H9 (cell line): ENCODE measurements at regions not wholly inside any gene's neighbourhood (a gene's known extent, or its start where the extent isn't known, plus 50 kb on each side); places are given as distances from the start of the nearest gene placed in this dataset.

ENCODE experiments used
- DNase-seq: peaks from one replicate; pipeline ENCODE4 v3.0.0-alpha.2; 2017
- H2AFZ ChIP-seq: one replicate; pipeline ENCODE4 v1.6.1; 2013; ENCODE audit warnings: mild to moderate bottlenecking, low read length, control low read depth, moderate library complexity
- H2AK5ac ChIP-seq: 2 replicates; pipeline ENCODE4 v1.6.1; 2013; ENCODE audit warnings: low read length, control low read depth, mixed read lengths; ENCODE audit not compliant: insufficient read length
- H2BK120ac ChIP-seq: one replicate; pipeline ENCODE4 v1.6.1; 2013; ENCODE audit warnings: low read depth, mild to moderate bottlenecking, low read length, control low read depth, inconsistent platforms; ENCODE audit not compliant: poor library complexity, severe bottlenecking
- H2BK12ac ChIP-seq: 2 replicates; pipeline ENCODE4 v1.6.1; 2013; ENCODE audit warnings: low read length, control low read depth, mixed read lengths, low read depth; ENCODE audit not compliant: insufficient read length
- H2BK15ac ChIP-seq: 2 replicates; pipeline ENCODE4 v1.6.1; 2013; ENCODE audit warnings: low read depth, low read length, control low read depth
- H2BK20ac ChIP-seq: one replicate; pipeline ENCODE4 v1.6.1; 2013; ENCODE audit warnings: low read depth, mild to moderate bottlenecking, low read length, control low read depth, inconsistent platforms; ENCODE audit not compliant: poor library complexity, severe bottlenecking
- H2BK5ac ChIP-seq: 2 replicates; pipeline ENCODE4 v1.6.1; 2013; ENCODE audit warnings: low read length, control low read depth, mixed read lengths; ENCODE audit not compliant: insufficient read length
- H3K14ac ChIP-seq: 2 replicates; pipeline ENCODE4 v1.6.1; 2013; ENCODE audit warnings: low read length, control low read depth; ENCODE audit not compliant: insufficient read depth
- H3K18ac ChIP-seq: 2 replicates; pipeline ENCODE4 v1.6.1; 2013; ENCODE audit warnings: low read depth, mild to moderate bottlenecking, mixed read lengths, low read length, control low read depth; ENCODE audit not compliant: insufficient read length
- H3K23ac ChIP-seq: 2 replicates; pipeline ENCODE4 v1.6.1; 2013; ENCODE audit warnings: low read length, control low read depth, mixed read lengths, low read depth; ENCODE audit not compliant: insufficient read length
- H3K23me2 ChIP-seq: 2 replicates; pipeline ENCODE4 v1.6.1; 2013; ENCODE audit warnings: low read depth, mild to moderate bottlenecking, mixed read lengths, low read length, control low read depth; ENCODE audit not compliant: insufficient read length, poor library complexity, severe bottlenecking
- H3K27ac ChIP-seq: 2 replicates; pipeline ENCODE4 v1.5.1; 2013; ENCODE audit warnings: low read length, control low read depth, mixed read lengths, low read depth; ENCODE audit not compliant: insufficient read length
- H3K27me3 ChIP-seq: 2 replicates; pipeline ENCODE4 v1.6.1; 2013; ENCODE audit warnings: low read length, control low read depth, inconsistent platforms; ENCODE audit not compliant: insufficient read depth
- H3K4ac ChIP-seq: 2 replicates; pipeline ENCODE4 v1.6.1; 2013; ENCODE audit warnings: low read depth, mild to moderate bottlenecking, control low read depth, inconsistent platforms, low read length, moderate library complexity
- H3K4me1 ChIP-seq: 2 replicates; pipeline ENCODE4 v1.6.1; 2013; ENCODE audit warnings: low read length, control low read depth, inconsistent platforms; ENCODE audit not compliant: insufficient read depth
- H3K4me2 ChIP-seq: 2 replicates; pipeline ENCODE4 v1.6.1; 2013; ENCODE audit warnings: low read length, control low read depth, mixed read lengths; ENCODE audit not compliant: insufficient read length, insufficient read depth
- H3K56ac ChIP-seq: 2 replicates; pipeline ENCODE4 v1.6.1; 2013; ENCODE audit warnings: low read depth, mild to moderate bottlenecking, mixed read lengths, low read length, control low read depth; ENCODE audit not compliant: insufficient read length
- H3K79me1 ChIP-seq: 2 replicates; pipeline ENCODE4 v1.6.1; 2013; ENCODE audit warnings: low read depth, mild to moderate bottlenecking, moderate library complexity, low read length, control low read depth, inconsistent platforms; ENCODE audit not compliant: insufficient read depth, poor library complexity, severe bottlenecking
- H3K79me2 ChIP-seq: 2 replicates; pipeline ENCODE4 v1.6.1; 2013; ENCODE audit warnings: low read length, control low read depth, inconsistent platforms; ENCODE audit not compliant: insufficient read depth
- H3K9ac ChIP-seq: 2 replicates; pipeline ENCODE4 v1.6.1; 2013; ENCODE audit warnings: low read length, control low read depth, mixed read lengths; ENCODE audit not compliant: insufficient read length; ENCODE audit errors: extremely low read depth
- H3K9me3 ChIP-seq: one replicate; pipeline ENCODE4 v1.6.1; 2013; ENCODE audit warnings: low read depth, low read length, inconsistent platforms; ENCODE audit not compliant: control insufficient read depth
- H3T11ph ChIP-seq: one replicate; pipeline ENCODE4 v1.6.1; 2013; ENCODE audit warnings: mild to moderate bottlenecking, low read length, control low read depth, inconsistent platforms
- H4K20me1 ChIP-seq: one replicate; pipeline ENCODE4 v1.6.1; 2013; ENCODE audit not compliant: control insufficient read depth, insufficient read length, insufficient read depth
- H4K5ac ChIP-seq: 2 replicates; pipeline ENCODE4 v1.6.1; 2013; ENCODE audit warnings: low read depth, mild to moderate bottlenecking, mixed read lengths, low read length, control low read depth; ENCODE audit not compliant: insufficient read length
- H4K8ac ChIP-seq: replicated peaks from 2 replicates; pipeline ENCODE4 v1.6.1; 2013; ENCODE audit warnings: low read length, control low read depth, mixed read lengths, low read depth; ENCODE audit not compliant: insufficient read length
- H4K91ac ChIP-seq: 2 replicates; pipeline ENCODE4 v1.6.1; 2013; ENCODE audit warnings: low read depth, mild to moderate bottlenecking, moderate library complexity, mixed read lengths, low read length, control low read depth; ENCODE audit not compliant: insufficient read length
- H3K27ac Mint-ChIP-seq, 3 experiments: 2 replicates in 2 of 3; 3 replicates in 1 of 3; pipeline ENCODE4 v1.8.0; 2020 to 2021; ENCODE audit warnings: mixed read lengths in 3 of 3, mild to moderate bottlenecking in 1 of 3, moderate library complexity in 1 of 3
- H3K27me3 Mint-ChIP-seq: 2 replicates; pipeline ENCODE4 v1.8.0; 2021; ENCODE audit warnings: low read depth, mild to moderate bottlenecking, moderate library complexity, mixed read lengths
- H3K36me3 Mint-ChIP-seq, 3 experiments: 2 replicates in 2 of 3; 3 replicates in 1 of 3; pipeline ENCODE4 v1.8.0; 2020 to 2021; ENCODE audit warnings: low read depth in 3 of 3, mixed read lengths in 3 of 3; ENCODE audit not compliant: insufficient read depth in 1 of 3
- H3K4me1 Mint-ChIP-seq, 2 experiments: 2 replicates each; pipeline ENCODE4 v1.8.0; 2020; ENCODE audit warnings: mixed read lengths in 2 of 2
- H3K4me3 Mint-ChIP-seq, 2 experiments: 2 replicates in 1 of 2; 3 replicates in 1 of 2; pipeline ENCODE4 v1.8.0; 2020 to 2021; ENCODE audit warnings: mild to moderate bottlenecking in 2 of 2, mixed read lengths in 2 of 2, moderate library complexity in 1 of 2
- H3K9me3 Mint-ChIP-seq, 2 experiments: 2 replicates in 1 of 2; 3 replicates in 1 of 2; pipeline ENCODE4 v1.8.0; 2020; ENCODE audit warnings: mild to moderate bottlenecking in 2 of 2, mixed read lengths in 2 of 2, moderate library complexity in 1 of 2
- CTCF ChIP-seq: fragments of 200-600 bp; sonication (generic); conservative IDR thresholded peaks from 3 replicates; pipeline ENCODE4 v1.8.0; 2021; ENCODE audit warnings: antibody characterized with exemption, mild to moderate bottlenecking
- WGBS: extraction: QIAGEN DNeasy Blood & Tissue Kit; methylation state at CpG from one replicate; pipeline ENCODE4 v1.1.7; 2013; ENCODE audit warnings: missing lambda C conversion rate, low lambda C conversion rate, mixed read lengths; ENCODE audit not compliant: insufficient read length; ENCODE audit errors: extremely low coverage; 5-methylcytosine and 5-hydroxymethylcytosine counted together

- H4K5ac ChIP-seq: no peak overlapping the region
- H2BK15ac ChIP-seq: no peak overlapping the region
- H2AFZ ChIP-seq: no peak overlapping the region
- H3K4ac ChIP-seq: no peak overlapping the region
- no peak overlapping the region for H2BK12ac ChIP-seq
- Mint-ChIP-seq H3K27me3 (peaks cover 2% of the 10 kb centered on the region), H3K36me3 (peaks cover 0 to 4% (median 2%) of the 10 kb centered on the region in 3 experiments; a peak in 3 of 7 replicates), H3K4me3 (no peak overlapping the region), H3K9me3 (peaks cover 10 to 25% of the 10 kb centered on the region in 2 experiments), H3K27ac (no peak overlapping the region), H3K4me1 (no peaks in the 10 kb centered on the region)
- H3K27me3 ChIP-seq: no peaks in the 10 kb centered on the region
- no CpG with 5 or more reads among the region's 9 CpGs for WGBS
- H3K4me1 ChIP-seq: no peaks in the 10 kb centered on the region
- no peaks in the 10 kb centered on the region for H3K23me2 ChIP-seq
- H4K20me1 ChIP-seq: no peaks in the 10 kb centered on the region
- no peak overlapping the region for H3K9ac ChIP-seq
- no peak overlapping the region for H2AK5ac ChIP-seq
- no peak for TF ChIP-seq CTCF
- H2BK120ac ChIP-seq: no peak overlapping the region
- no peaks in the 10 kb centered on the region for H3K9me3 ChIP-seq
- H3K14ac ChIP-seq: no peak overlapping the region
- H3K79me1 ChIP-seq: no peaks in the 10 kb centered on the region
- H3K23ac ChIP-seq: no peak overlapping the region
- no peak overlapping the region for H4K91ac ChIP-seq
- no peak overlapping the region for H3K4me2 ChIP-seq
- no peak for DNase-seq
- H3T11ph ChIP-seq: no peak overlapping the region
- H2BK20ac ChIP-seq: no peak overlapping the region
- no peak overlapping the region for H4K8ac ChIP-seq
- H3K18ac ChIP-seq: no peak overlapping the region
- no peak overlapping the region for H3K56ac ChIP-seq
- H3K79me2 ChIP-seq: no peaks in the 10 kb centered on the region
- no peak overlapping the region for H2BK5ac ChIP-seq
- H3K27ac ChIP-seq: no peak overlapping the region
Observed at GRCh38 chr7:156059369-156059768, 247.1 kb upstream of the SHH start.
